HCT116 (cell line): ENCODE measurements at regions not wholly inside any gene's neighbourhood (a gene's known extent, or its start where the extent isn't known, plus 50 kb on each side); places are given as distances from the start of the nearest gene placed in this dataset.
A peak's percentile ranks its signal among the peaks of the same experiment; 100 is the strongest.

Experiments used
- ATAC-seq: fragments of 200-7000 bp; cut with Tn5 transposase; 2 replicates; pipeline ENCODE4 v1.9.1; 2020; ENCODE audit warnings: mild to moderate bottlenecking, moderate library complexity
- BruUV-seq: library from RNA; stranded (reverse); fragments of 400-500 nt; replicated peaks from 2 replicates; lab custom pipeline; 2021; lab: Mats Ljungman, UMichigan
- CTCF ChIA-PET: fragments of 300-600 bp; sonication (Branson Sonifier 250); formaldehyde crosslinking; loops from one replicate; lab custom pipeline; 2021; ENCODE audit warnings: antibody characterized with exemption; lab: Charles Lee
- POLR2A ChIA-PET: fragments of 300-600, 350-600 bp; sonication (Branson Sonifier 250); formaldehyde crosslinking; loops from one replicate; lab custom pipeline; 2021; ENCODE audit warnings: antibody characterized with exemption; lab: Charles Lee
- RAD21 ChIA-PET, 2 experiments: fragments of 300-600 bp; sonication (Branson Sonifier 250); formaldehyde crosslinking; loops; one replicate each; lab custom pipeline; 2023; ENCODE audit warnings: low total read pairs in 2 of 2; ENCODE audit not compliant: uncharacterized antibody in 2 of 2, unreplicated experiment in 2 of 2, low non-redundant PET in 1 of 2; lab: Charles Lee
- DNase-seq: peaks from one replicate; pipeline ENCODE4 v3.0.0-alpha.2; 2010; ENCODE audit warnings: low read depth, low spot score
- H2AFZ ChIP-seq: fragments of 200-600 bp; shearing (Covaris generic), sonication (generic); 2 replicates; pipeline ENCODE4 v1.6.1; 2017; ENCODE audit warnings: low read depth, mixed run types, mixed read lengths, antibody characterized with exemption, low read length; ENCODE audit not compliant: poor library complexity, severe bottlenecking
- H3K27ac ChIP-seq: 2 replicates; pipeline ENCODE4 v1.5.1; 2012; ENCODE audit warnings: low read depth, low read length
- H3K27me3 ChIP-seq: fragments of 200-600 bp; sonication (generic); 2 replicates; pipeline ENCODE4 v1.6.1; 2016; ENCODE audit warnings: mixed run types, low read length, mixed read lengths; ENCODE audit not compliant: insufficient read depth
- H3K36me3 ChIP-seq, 2 experiments: fragments of 200-500 bp in 1 of 2; fragments of 200-600 bp in 1 of 2; sonication (Bioruptor generic) in 1 of 2; sonication (generic) in 1 of 2; 2 replicates each; pipeline versions ENCODE4 v1.5.1 to v1.6.1; 2014 to 2016; ENCODE audit warnings: low read length in 2 of 2, inconsistent platforms in 1 of 2, mixed read lengths in 1 of 2, mixed run types in 1 of 2; ENCODE audit not compliant: insufficient read depth in 2 of 2, control insufficient read depth in 1 of 2
- H3K4me1 ChIP-seq, 2 experiments: fragments of 200-600 bp in 1 of 2; sonication (generic) in 1 of 2; 2 replicates each; pipeline versions ENCODE4 v1.5.1 to v1.6.1; 2012 to 2017; ENCODE audit warnings: low read length in 2 of 2, inconsistent platforms in 1 of 2, mild to moderate bottlenecking in 1 of 2, mixed read lengths in 1 of 2, mixed run types in 1 of 2, moderate library complexity in 1 of 2; ENCODE audit not compliant: insufficient read depth in 2 of 2, control insufficient read depth in 1 of 2
- H3K4me2 ChIP-seq: fragments of 200-600 bp; sonication (generic); 2 replicates; pipeline ENCODE4 v1.6.1; 2017; ENCODE audit warnings: mixed run types, low read length, mixed read lengths
- H3K4me3 ChIP-seq, 2 experiments: fragments of 200-600 bp in 1 of 2; sonication (generic) in 1 of 2; replicated peaks in 1 of 2; 2 replicates each; pipeline ENCODE4 v1.5.1; 2011 to 2016; ENCODE audit warnings: low read length in 2 of 2, control low read depth in 1 of 2, low read depth in 1 of 2, mild to moderate bottlenecking in 1 of 2, mixed read lengths in 1 of 2, mixed run types in 1 of 2
- H3K79me2 ChIP-seq: fragments of 200-600 bp; sonication (generic); 2 replicates; pipeline ENCODE4 v1.6.1; 2017; ENCODE audit warnings: mild to moderate bottlenecking, mixed run types, low read length, moderate library complexity, mixed read lengths; ENCODE audit not compliant: insufficient read depth
- H3K9ac ChIP-seq: fragments of 200-600 bp; sonication (generic); 2 replicates; pipeline ENCODE4 v1.6.1; 2016; ENCODE audit warnings: low read length, mixed read lengths
- H3K9me2 ChIP-seq: fragments of 200-600 bp; sonication (generic), shearing (Covaris generic); 2 replicates; pipeline ENCODE4 v1.6.1; 2017; ENCODE audit warnings: mixed run types, mild to moderate bottlenecking, moderate library complexity; ENCODE audit not compliant: insufficient read depth
- H3K9me3 ChIP-seq, 2 experiments: fragments of 200-500 bp in 1 of 2; fragments of 200-600 bp in 1 of 2; sonication (Bioruptor generic) in 1 of 2; sonication (generic) in 1 of 2; 2 replicates each; pipeline ENCODE4 v1.6.1; 2014 to 2017; ENCODE audit warnings: low read length in 2 of 2, mixed read lengths in 2 of 2, inconsistent platforms in 1 of 2, low read depth in 1 of 2, mild to moderate bottlenecking in 1 of 2, mixed run types in 1 of 2, moderate library complexity in 1 of 2; ENCODE audit not compliant: control insufficient read depth in 1 of 2, insufficient read depth in 1 of 2
- H4K20me1 ChIP-seq: fragments of 200-600 bp; sonication (generic), shearing (Covaris generic); 2 replicates; pipeline ENCODE4 v1.6.1; 2017; ENCODE audit warnings: mixed run types, mild to moderate bottlenecking, moderate library complexity; ENCODE audit not compliant: insufficient read depth
- CEBPB ChIP-seq: IDR thresholded peaks from 2 replicates; pipeline ENCODE4 v1.6.1; 2012; ENCODE audit warnings: low read depth
- FOSL1 ChIP-seq: IDR thresholded peaks from 2 replicates; pipeline ENCODE4 v1.6.1; 2012; ENCODE audit warnings: low read depth
- JUND ChIP-seq: IDR thresholded peaks from 2 replicates; pipeline ENCODE4 v1.6.1; 2012
- RAD21 ChIP-seq: IDR thresholded peaks from 2 replicates; pipeline ENCODE4 v1.6.1; 2012; ENCODE audit warnings: low read depth, mild to moderate bottlenecking
- SP1 ChIP-seq: IDR thresholded peaks from 2 replicates; pipeline ENCODE4 v1.6.1; 2012; ENCODE audit warnings: low read depth
- TCF7L2 ChIP-seq: IDR thresholded peaks from 2 replicates; pipeline ENCODE4 v1.7.0; 2011; ENCODE audit warnings: borderline replicate concordance, inconsistent platforms; ENCODE audit not compliant: insufficient read depth, insufficient read length; ENCODE audit errors: extremely low read depth
- intact Hi-C: fragments of 100-400 bp; cut with micrococcal nuclease; formaldehyde crosslinking; loops from 2 replicates; pipeline ENCODE4 v1.10.0; 2022
- TF ChIP-seq, protein P1 (sequence below), 3 experiments: fragments of 200-600 bp in 1 of 3; sonication (generic) in 1 of 3; IDR thresholded peaks in 2 of 3; conservative IDR thresholded peaks in 1 of 3; 2 replicates each; pipeline ENCODE4 v1.5.1; 2012 to 2017; ENCODE audit warnings: low read depth in 2 of 3, low read length in 2 of 3, antibody characterized with exemption in 1 of 3, borderline replicate concordance in 1 of 3, control low read depth in 1 of 3, mild to moderate bottlenecking in 1 of 3, mixed read lengths in 1 of 3, mixed run types in 1 of 3, moderate library complexity in 1 of 3; ENCODE audit not compliant: insufficient read depth in 1 of 3

- H3K79me2 ChIP-seq = no peaks in the 10 kb centered on the region
- no peaks in the 10 kb centered on the region for H3K9me2 ChIP-seq
- H3K27ac ChIP-seq = no peak overlapping the region; the same call in 1 of the 2 replicates
- no peaks in the 10 kb centered on the region for H3K27me3 ChIP-seq
- BruUV-seq = no TSS peak
- TF ChIP-seq, protein P1, sequence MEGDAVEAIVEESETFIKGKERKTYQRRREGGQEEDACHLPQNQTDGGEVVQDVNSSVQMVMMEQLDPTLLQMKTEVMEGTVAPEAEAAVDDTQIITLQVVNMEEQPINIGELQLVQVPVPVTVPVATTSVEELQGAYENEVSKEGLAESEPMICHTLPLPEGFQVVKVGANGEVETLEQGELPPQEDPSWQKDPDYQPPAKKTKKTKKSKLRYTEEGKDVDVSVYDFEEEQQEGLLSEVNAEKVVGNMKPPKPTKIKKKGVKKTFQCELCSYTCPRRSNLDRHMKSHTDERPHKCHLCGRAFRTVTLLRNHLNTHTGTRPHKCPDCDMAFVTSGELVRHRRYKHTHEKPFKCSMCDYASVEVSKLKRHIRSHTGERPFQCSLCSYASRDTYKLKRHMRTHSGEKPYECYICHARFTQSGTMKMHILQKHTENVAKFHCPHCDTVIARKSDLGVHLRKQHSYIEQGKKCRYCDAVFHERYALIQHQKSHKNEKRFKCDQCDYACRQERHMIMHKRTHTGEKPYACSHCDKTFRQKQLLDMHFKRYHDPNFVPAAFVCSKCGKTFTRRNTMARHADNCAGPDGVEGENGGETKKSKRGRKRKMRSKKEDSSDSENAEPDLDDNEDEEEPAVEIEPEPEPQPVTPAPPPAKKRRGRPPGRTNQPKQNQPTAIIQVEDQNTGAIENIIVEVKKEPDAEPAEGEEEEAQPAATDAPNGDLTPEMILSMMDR (IDR thresholded peaks at IDR 0.05 in 2 of 3, conservative IDR thresholded peaks at IDR 0.05 in 1 of 3; ENCODE audit: borderline replicate concordance in 1 of 3, insufficient read depth in 1 of 3, low read depth in 2 of 3, low read length in 2 of 3) = no peak
- peak; percentile 58 for TF ChIP-seq JUND
- TF ChIP-seq CEBPB = 0 out of 2 replicates have a peak, but pooled peaks have one; percentile 13
- TF ChIP-seq RAD21 = 0 out of 2 replicates have a peak, but pooled peaks have one; percentile 14
- peak; percentile 32; the same call in 1 of the 2 replicates for TF ChIP-seq SP1
- peak; percentile 58 for TF ChIP-seq FOSL1
- TF ChIP-seq TCF7L2 = no peak
- TF ChIP-seq, all 23 proteins: peak for 5
- Histone ChIP-seq H3K4me1 (peaks cover 16 to 33% of the 10 kb centered on the region in 2 experiments), H2AFZ (peak overlapping the region; percentile 89), H3K9ac (peak overlapping the region; percentile 13; the same call in 1 of the 2 replicates), H3K4me3 (peak overlapping the region in 1 of 2 experiments; percentile 23; a peak in 2 of 4 replicates), H3K36me3 (no peaks in the 10 kb centered on the region), H4K20me1 (no peaks in the 10 kb centered on the region), H3K4me2 (peak overlapping the region; percentile 68), H3K9me3 (no peaks in the 10 kb centered on the region)
- CTCF ChIA-PET = no interaction called here
- POLR2A ChIA-PET = no interaction called here
- RAD21 ChIA-PET = no interaction called here
- ATAC-seq (peak; percentile 81), DNase-seq (no peak)
- intact Hi-C loops = no loop called here
Measured at GRCh38 chr6:139568956-139569538, 194.6 kb upstream of the CITED2 start.
